Ovary (tissue), 7 donors: ENCODE measurements at regions not wholly inside any gene's neighbourhood (a gene's known extent, or its start where the extent isn't known, plus 50 kb on each side); places are given as distances from the start of the nearest gene placed in this dataset.

Source experiments
- DNase-seq, 5 donors: peaks; one replicate each; pipeline ENCODE4 v3.0.0-alpha.2; 2019 to 2020
- H3K27ac ChIP-seq, 2 donors: fragments of 200-600 bp; one replicate each; pipeline versions ENCODE4 v1.5.1 to v1.8.0; 2019 to 2022
- H3K27me3 ChIP-seq: fragments of 200-600 bp; one replicate; pipeline ENCODE4 v1.8.0; 2022
- H3K36me3 ChIP-seq: fragments of 200-600 bp; sonication (generic); one replicate; pipeline ENCODE4 v1.5.1; 2019
- H3K4me1 ChIP-seq: one replicate; pipeline ENCODE4 v1.8.1; 2013; ENCODE audit warnings: mild to moderate bottlenecking, moderate library complexity; ENCODE audit not compliant: insufficient read depth
- H3K4me3 ChIP-seq: fragments of 200-600 bp; sonication (generic); one replicate; pipeline ENCODE4 v1.5.1; 2017
- H3K9me3 ChIP-seq, 2 donors: fragments of 200-600 bp in 1 of 2; sonication (generic) in 1 of 2; one replicate each; pipeline versions ENCODE4 v1.5.1 to v1.8.1; 2013 to 2019; ENCODE audit warnings: mild to moderate bottlenecking in 1 of 2, moderate library complexity in 1 of 2
- EP300 ChIP-seq: sonication (generic); formaldehyde crosslinking; IDR thresholded peaks from one replicate; pipeline ENCODE4 v1.6.1; 2017; ENCODE audit warnings: antibody characterized with exemption
- POLR2A ChIP-seq: fragments of 450-650 bp; IDR thresholded peaks from one replicate; pipeline ENCODE4 v1.6.1; 2017; ENCODE audit warnings: antibody characterized with exemption, mild to moderate bottlenecking, moderate library complexity
- WGBS, 3 donors: extraction: QIAGEN DNeasy Blood & Tissue Kit in 1 of 3; methylation state at CpG; one replicate each; pipeline versions ENCODE4 v1.1.5 to v1.1.7; 2013 to 2017; 5-methylcytosine and 5-hydroxymethylcytosine counted together
- intact Hi-C, 4 donors: fragments of 100-400 bp; cut with DNase I; formaldehyde crosslinking; loops; one replicate each; pipeline versions ENCODE4 v1.11.0 to v1.15.1; 2022 to 2023
- TF ChIP-seq, protein P1 (sequence below), 3 donors: fragments of 450-650 bp in 2 of 3; fragments of 200-600 bp in 1 of 3; IDR thresholded peaks; one replicate each; pipeline versions ENCODE4 v1.5.1 to v1.8.0; 2016 to 2022; ENCODE audit warnings: antibody characterized with exemption in 3 of 3, mild to moderate bottlenecking in 1 of 3
- donor health status: DM: no; HTN: no; CAD: no; lungs with moderate emphysema.
- donor health status: DM: no; HTN: no; CAD: no.
- donor health status: Bipolar disorder and iron deficiency.
- donor health status: DM: no; HTN: no; CAD: no.
- donor health status: DM: yes; HTN: yes; CAD: no.

DNA sequence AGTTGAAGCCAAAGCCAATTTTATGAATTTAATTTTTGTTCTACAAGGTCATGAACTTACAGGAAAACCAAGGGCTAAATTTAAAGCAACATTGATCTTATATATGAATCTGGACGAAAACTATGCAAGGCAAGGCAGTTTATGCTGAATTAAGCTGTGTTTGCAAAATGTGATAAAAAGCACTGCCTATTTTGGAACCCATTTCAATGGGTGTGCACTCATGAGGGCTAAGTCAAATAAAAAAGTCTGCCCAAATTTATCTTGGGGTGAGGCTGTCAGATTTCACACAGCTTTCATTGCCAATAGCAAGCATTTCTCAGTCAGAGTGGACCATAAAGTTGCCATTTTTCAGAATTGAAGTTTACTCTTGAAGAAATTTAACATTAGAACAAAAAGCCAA is 199.9 kb downstream of the LURAP1L start:
- Histone ChIP-seq H3K9me3 (no peaks in the 10 kb centered on the region), H3K4me3 (no peak overlapping the region), H3K36me3 (no peaks in the 10 kb centered on the region), H3K4me1 (no peaks in the 10 kb centered on the region), H3K27ac (no peak overlapping the region), H3K27me3 (no peaks in the 10 kb centered on the region)
- no peak for DNase-seq
- WGBS, 3 donors: 70 to 80% (median 78%) methylated on average over 1 of the region's 1 CpG
- intact Hi-C loops: no loop called here
- TF ChIP-seq, protein P1, sequence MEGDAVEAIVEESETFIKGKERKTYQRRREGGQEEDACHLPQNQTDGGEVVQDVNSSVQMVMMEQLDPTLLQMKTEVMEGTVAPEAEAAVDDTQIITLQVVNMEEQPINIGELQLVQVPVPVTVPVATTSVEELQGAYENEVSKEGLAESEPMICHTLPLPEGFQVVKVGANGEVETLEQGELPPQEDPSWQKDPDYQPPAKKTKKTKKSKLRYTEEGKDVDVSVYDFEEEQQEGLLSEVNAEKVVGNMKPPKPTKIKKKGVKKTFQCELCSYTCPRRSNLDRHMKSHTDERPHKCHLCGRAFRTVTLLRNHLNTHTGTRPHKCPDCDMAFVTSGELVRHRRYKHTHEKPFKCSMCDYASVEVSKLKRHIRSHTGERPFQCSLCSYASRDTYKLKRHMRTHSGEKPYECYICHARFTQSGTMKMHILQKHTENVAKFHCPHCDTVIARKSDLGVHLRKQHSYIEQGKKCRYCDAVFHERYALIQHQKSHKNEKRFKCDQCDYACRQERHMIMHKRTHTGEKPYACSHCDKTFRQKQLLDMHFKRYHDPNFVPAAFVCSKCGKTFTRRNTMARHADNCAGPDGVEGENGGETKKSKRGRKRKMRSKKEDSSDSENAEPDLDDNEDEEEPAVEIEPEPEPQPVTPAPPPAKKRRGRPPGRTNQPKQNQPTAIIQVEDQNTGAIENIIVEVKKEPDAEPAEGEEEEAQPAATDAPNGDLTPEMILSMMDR (IDR thresholded peaks at IDR 0.05): no peak
- TF ChIP-seq POLR2A: no peak
- no peak for TF ChIP-seq EP300

DNA sequence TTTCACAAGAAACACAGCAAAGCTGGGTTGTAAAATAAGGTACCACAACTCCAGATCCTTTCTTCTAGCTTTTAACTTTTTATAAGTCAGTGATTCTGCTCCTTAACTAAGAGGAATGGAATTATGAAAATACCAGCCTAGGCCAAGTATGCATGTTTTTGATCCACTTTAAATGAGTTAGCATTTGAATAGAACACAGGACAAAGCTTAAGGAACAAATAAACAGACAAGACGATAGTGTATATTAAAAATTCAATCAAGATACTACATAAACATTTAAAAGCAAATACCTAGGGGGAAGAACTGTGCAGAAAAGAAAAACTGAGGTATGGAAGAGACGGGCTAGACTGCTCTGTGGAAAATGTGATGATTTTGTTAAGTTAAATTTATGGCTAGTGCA is 200.7 kb downstream of the LURAP1L start:
- H3K9me3 ChIP-seq: no peaks in the 10 kb centered on the region
- no peak for DNase-seq
- no peaks in the 10 kb centered on the region for H3K36me3 ChIP-seq
- WGBS, 3 donors: 79 to 81% (median 79%) methylated on average over 2 of the region's 2 CpGs
- intact Hi-C loops: no loop called here
- H3K27me3 ChIP-seq: no peaks in the 10 kb centered on the region
- no peak overlapping the region for H3K4me3 ChIP-seq
- no peaks in the 10 kb centered on the region for H3K4me1 ChIP-seq
- no peak overlapping the region for H3K27ac ChIP-seq
- TF ChIP-seq, protein P1 (IDR thresholded peaks at IDR 0.05): no peak
- no peak for TF ChIP-seq POLR2A
- TF ChIP-seq EP300: no peak

DNA sequence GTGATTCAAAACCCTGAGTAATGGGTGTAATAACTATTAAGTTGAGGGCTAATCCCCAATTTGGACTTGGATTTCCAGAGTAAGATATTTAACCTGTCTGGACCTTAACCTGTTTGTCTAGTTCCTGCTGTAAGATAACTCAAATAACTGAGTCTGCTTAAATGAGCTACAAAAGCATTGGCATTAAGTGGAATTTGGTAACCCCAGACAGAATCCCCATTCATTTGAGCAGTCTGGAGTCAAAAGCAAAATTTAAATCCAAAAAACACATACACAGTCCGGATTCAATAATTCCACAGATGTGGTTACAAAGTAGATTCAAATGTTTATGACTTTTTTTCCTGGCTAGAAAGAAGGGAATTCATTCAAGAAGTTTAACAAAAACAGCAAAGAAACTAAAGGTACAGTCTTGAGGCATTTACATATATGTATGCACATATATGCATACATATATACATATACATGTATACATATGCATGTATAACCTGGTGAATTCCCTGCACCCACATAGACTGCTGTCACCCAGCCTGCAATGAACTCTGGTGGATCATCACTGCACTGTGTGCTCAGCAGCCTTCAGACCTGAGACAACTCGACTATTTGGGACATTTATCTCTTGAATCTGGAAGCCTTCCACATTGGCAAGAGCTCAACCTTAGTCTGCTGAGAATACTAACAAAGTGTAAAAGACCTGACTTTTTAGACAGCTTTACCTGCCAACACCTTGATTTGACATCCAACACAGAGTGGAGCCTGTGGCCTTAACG is 205.4 kb downstream of the LURAP1L start:
- Histone ChIP-seq H3K4me1 (no peaks in the 10 kb centered on the region), H3K9me3 (no peaks in the 10 kb centered on the region), H3K4me3 (no peak overlapping the region), H3K27ac (no peak overlapping the region), H3K27me3 (no peaks in the 10 kb centered on the region), H3K36me3 (no peaks in the 10 kb centered on the region)
- TF ChIP-seq POLR2A: no peak
- TF ChIP-seq, protein P1 (IDR thresholded peaks at IDR 0.05): no peak
- TF ChIP-seq EP300: no peak
- no peak for DNase-seq
- intact Hi-C loops: no loop called here
- 53 to 62% (median 58%) methylated on average over 3 of the region's 3 CpGs for WGBS, 3 donors

DNA sequence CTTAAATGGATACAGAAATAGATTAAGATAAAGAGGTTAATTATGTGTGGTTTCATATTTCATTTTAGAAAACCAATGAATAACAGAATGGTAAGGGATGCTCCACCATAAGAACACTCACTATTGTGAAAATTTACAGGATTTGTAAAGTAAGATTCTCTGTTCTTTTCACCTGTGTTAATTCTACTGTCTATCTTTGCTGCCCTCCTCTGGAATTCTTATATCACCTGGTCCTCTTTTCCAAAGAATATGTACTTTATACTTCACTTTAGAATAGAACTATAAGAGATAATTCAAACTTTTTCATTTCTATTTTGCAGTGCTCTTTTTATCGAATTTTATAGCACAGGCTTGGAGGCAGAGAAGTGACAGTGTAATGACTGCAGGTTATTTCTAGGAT is 213.4 kb downstream of the LURAP1L start:
- Histone ChIP-seq H3K27ac (no peak overlapping the region), H3K36me3 (no peaks in the 10 kb centered on the region), H3K27me3 (no peaks in the 10 kb centered on the region), H3K4me1 (no peaks in the 10 kb centered on the region), H3K4me3 (no peak overlapping the region), H3K9me3 (no peaks in the 10 kb centered on the region)
- WGBS, 3 donors: 66 to 87% (median 70%) methylated on average over 1 of the region's 1 CpG
- DNase-seq: no peak
- TF ChIP-seq, protein P1 (IDR thresholded peaks at IDR 0.05): no peak
- TF ChIP-seq EP300 (no peak), POLR2A (no peak)
- intact Hi-C loops: no loop called here
